Ascending aorta (tissue), 2 donors: ENCODE measurements at regions not wholly inside any gene's neighbourhood (a gene's known extent, or its start where the extent isn't known, plus 50 kb on each side); places are given as distances from the start of the nearest gene placed in this dataset.

Source experiments
- DNase-seq, 2 donors: peaks; one replicate each; pipeline ENCODE4 v3.0.0-alpha.2; 2019; ENCODE audit warnings: low spot score in 2 of 2
- H3K27ac ChIP-seq, 2 donors: fragments of 200-600 bp; sonication (generic); one replicate each; pipeline ENCODE4 v1.5.1; 2016 to 2017; ENCODE audit warnings: mild to moderate bottlenecking in 1 of 2
- H3K27me3 ChIP-seq: fragments of 200-600 bp; sonication (generic); one replicate; pipeline ENCODE4 v1.5.1; 2017
- H3K36me3 ChIP-seq, 2 donors: fragments of 200-600 bp; sonication (generic); one replicate each; pipeline ENCODE4 v1.5.1; 2016
- H3K4me1 ChIP-seq, 2 donors: fragments of 200-600 bp; sonication (generic); one replicate each; pipeline ENCODE4 v1.5.1; 2016 to 2017; ENCODE audit warnings: mild to moderate bottlenecking in 1 of 2
- H3K4me3 ChIP-seq, 2 donors: fragments of 200-600 bp; sonication (generic); one replicate each; pipeline ENCODE4 v1.5.1; 2016 to 2017; ENCODE audit warnings: mild to moderate bottlenecking in 1 of 2
- H3K9me3 ChIP-seq, 2 donors: fragments of 200-600 bp; sonication (generic); one replicate each; pipeline ENCODE4 v1.5.1; 2016
- intact Hi-C: fragments of 100-400 bp; cut with DNase I; formaldehyde crosslinking; loops from one replicate; pipeline ENCODE4 v1.15.1; 2023
- TF ChIP-seq, protein P1 (sequence below), 3 experiments: fragments of 200-600 bp in 2 of 3; fragments of 450-650 bp in 1 of 3; sonication (generic) in 2 of 3; IDR thresholded peaks; one replicate each; pipeline ENCODE4 v1.5.1; 2016 to 2019; ENCODE audit warnings: antibody characterized with exemption in 3 of 3, mild to moderate bottlenecking in 1 of 3, moderate library complexity in 1 of 3

DNA sequence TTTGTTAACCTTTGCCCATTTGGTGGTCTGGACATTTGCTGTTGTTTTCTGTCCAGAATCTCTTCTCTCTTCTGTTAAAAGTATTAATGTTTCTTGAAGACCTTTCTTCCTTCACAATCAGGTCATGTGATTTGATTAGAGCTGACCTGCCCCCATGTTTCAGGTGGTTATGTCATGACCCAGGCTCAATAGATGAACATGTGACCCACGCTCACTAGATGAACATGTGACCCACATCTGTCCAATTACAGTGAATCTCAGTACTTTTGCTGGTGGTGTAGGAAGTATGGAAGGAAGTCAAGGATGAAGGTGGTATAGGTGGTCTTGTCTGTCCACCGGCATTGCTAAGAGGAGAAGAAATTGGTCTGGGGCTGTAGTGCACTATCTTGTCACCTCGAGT, 289.1 kb upstream of the JAG1 start:
- no peaks in the 10 kb centered on the region for H3K27me3 ChIP-seq
- H3K27ac ChIP-seq: no peak overlapping the region
- H3K4me1 ChIP-seq: no peaks in the 10 kb centered on the region
- DNase-seq: no peak
- intact Hi-C loops: no loop called here
- no peak overlapping the region for H3K4me3 ChIP-seq
- no peaks in the 10 kb centered on the region for H3K9me3 ChIP-seq
- no peaks in the 10 kb centered on the region for H3K36me3 ChIP-seq
- TF ChIP-seq, protein P1, sequence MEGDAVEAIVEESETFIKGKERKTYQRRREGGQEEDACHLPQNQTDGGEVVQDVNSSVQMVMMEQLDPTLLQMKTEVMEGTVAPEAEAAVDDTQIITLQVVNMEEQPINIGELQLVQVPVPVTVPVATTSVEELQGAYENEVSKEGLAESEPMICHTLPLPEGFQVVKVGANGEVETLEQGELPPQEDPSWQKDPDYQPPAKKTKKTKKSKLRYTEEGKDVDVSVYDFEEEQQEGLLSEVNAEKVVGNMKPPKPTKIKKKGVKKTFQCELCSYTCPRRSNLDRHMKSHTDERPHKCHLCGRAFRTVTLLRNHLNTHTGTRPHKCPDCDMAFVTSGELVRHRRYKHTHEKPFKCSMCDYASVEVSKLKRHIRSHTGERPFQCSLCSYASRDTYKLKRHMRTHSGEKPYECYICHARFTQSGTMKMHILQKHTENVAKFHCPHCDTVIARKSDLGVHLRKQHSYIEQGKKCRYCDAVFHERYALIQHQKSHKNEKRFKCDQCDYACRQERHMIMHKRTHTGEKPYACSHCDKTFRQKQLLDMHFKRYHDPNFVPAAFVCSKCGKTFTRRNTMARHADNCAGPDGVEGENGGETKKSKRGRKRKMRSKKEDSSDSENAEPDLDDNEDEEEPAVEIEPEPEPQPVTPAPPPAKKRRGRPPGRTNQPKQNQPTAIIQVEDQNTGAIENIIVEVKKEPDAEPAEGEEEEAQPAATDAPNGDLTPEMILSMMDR (IDR thresholded peaks at IDR 0.05): no peak

DNA sequence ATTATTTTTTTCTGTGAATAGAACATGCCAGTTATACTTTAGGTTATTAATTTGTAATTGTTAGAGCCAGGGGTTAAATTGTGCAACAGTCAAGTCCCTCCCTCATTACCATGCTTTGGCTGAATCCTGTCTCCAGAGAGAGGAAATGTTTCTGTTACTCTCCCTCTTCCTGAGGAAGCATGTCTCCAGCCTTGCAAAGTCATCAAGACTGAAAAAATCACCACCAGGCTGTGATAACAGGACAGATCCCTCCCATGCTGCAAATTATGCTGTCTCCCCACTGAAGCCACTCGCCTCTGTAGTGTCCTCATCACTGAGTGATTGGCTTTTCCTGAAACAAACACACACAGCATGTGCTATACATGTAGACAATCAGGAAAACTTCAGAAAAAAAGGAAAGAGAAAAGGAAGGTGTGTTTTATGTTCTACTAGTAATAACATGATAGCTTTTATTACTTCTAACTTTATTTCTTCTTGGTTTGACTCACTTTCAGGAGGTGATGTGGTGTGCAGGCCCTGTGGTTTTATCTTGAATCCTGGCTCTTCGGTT, 290.0 kb upstream of the JAG1 start:
- Histone ChIP-seq H3K4me1 (no peaks in the 10 kb centered on the region), H3K4me3 (no peak overlapping the region), H3K9me3 (no peaks in the 10 kb centered on the region), H3K27ac (no peak overlapping the region), H3K27me3 (no peaks in the 10 kb centered on the region), H3K36me3 (no peaks in the 10 kb centered on the region)
- DNase-seq: no peak
- intact Hi-C loops: no loop called here
- TF ChIP-seq, protein P1 (IDR thresholded peaks at IDR 0.05): no peak

DNA sequence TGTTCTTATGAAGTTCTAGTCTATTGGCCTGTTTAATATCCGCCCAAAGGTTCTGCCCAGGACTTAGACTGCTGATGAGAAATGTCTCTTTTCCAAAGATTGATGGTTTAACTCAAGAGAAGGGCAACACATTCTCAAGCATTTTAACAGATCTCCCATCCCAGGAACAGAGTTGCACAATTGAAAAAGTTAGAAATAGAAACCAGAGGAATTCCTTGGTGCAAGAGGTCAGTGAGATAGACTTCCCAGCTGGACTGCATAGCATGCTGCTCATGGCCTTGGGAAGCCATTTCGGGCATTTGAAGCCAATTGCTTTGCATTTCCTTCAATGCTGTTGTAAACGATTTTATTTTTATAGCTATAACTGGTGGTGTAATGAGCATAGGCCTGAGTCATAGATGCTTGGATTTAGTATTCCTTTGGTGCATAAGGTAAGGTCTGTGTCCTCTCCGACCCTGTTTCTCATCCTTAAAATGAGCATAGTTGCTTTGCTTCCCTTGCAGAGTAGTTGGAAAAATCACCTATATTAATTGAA, 292.2 kb upstream of the JAG1 start:
- H3K4me1 ChIP-seq: peaks cover 0 to under 1% of the 10 kb centered on the region in 2 donors
- H3K27me3 ChIP-seq: no peaks in the 10 kb centered on the region
- H3K4me3 ChIP-seq: no peak overlapping the region
- no peak for DNase-seq
- H3K36me3 ChIP-seq: no peaks in the 10 kb centered on the region
- intact Hi-C loops: no loop called here
- no peak overlapping the region for H3K27ac ChIP-seq
- no peaks in the 10 kb centered on the region for H3K9me3 ChIP-seq
- TF ChIP-seq, protein P1 (IDR thresholded peaks at IDR 0.05): no peak

DNA sequence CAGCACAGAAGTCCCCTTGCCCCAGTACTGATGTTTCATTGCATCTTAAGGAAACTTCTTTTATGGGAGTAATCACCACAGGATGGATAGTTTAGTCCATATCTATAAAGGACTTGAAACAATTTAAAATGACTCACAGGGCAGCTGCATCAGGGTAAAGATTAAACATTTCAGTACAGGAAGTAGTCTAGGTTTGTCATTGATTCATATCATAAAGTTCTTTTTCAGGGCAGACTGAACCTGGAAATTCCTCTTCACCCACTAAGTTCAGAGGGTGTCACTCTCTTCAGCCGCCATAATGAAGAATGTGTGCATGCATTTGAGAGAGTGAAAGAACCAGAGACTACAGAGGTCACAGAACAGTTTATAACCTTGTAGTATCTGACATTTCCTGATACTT, 296.3 kb upstream of the JAG1 start:
- no peak overlapping the region for H3K4me3 ChIP-seq
- intact Hi-C loops: no loop called here
- no peak overlapping the region for H3K27ac ChIP-seq
- H3K36me3 ChIP-seq: no peaks in the 10 kb centered on the region
- no peaks in the 10 kb centered on the region for H3K27me3 ChIP-seq
- TF ChIP-seq, protein P1 (IDR thresholded peaks at IDR 0.05): no peak
- peaks cover 0 to 3% of the 10 kb centered on the region in 2 donors for H3K4me1 ChIP-seq
- H3K9me3 ChIP-seq: no peaks in the 10 kb centered on the region
- DNase-seq: no peak

DNA sequence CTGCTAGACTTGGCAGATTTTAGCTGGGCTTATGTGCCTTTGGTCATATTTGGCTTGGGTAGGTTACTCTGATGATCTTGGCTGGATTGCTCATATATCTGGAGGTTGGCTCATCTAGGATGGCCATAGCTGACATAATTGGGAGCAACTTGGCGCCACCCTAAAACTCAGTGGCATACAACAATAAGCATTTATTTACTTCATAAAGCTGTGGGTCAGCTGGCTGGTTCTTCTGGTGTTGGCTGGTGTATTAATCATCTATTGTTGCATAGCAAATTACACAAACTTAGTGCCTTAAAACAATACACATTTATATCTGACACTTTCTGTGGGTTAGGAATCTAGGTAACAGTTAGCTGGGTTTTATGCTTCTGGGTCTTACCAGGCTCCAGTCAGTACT, 297.3 kb upstream of the JAG1 start:
- no peaks in the 10 kb centered on the region for H3K36me3 ChIP-seq
- no peaks in the 10 kb centered on the region for H3K27me3 ChIP-seq
- no peaks in the 10 kb centered on the region for H3K9me3 ChIP-seq
- intact Hi-C loops: no loop called here
- DNase-seq: no peak
- H3K27ac ChIP-seq: no peak overlapping the region
- H3K4me3 ChIP-seq: no peak overlapping the region
- TF ChIP-seq, protein P1 (IDR thresholded peaks at IDR 0.05): no peak
- peaks cover 0 to 3% of the 10 kb centered on the region in 2 donors for H3K4me1 ChIP-seq
